NB4 (cell line): ENCODE measurements at regions not wholly inside any gene's neighbourhood (a gene's known extent, or its start where the extent isn't known, plus 50 kb on each side); places are given as distances from the start of the nearest gene placed in this dataset.

ENCODE experiments used
- DNase-seq: peaks from one replicate; pipeline ENCODE4 v3.0.0; 2010; ENCODE audit warnings: low read depth
- H3K4me3 ChIP-seq: one replicate; pipeline ENCODE4 v1.5.1; 2011; ENCODE audit warnings: mild to moderate bottlenecking, low read depth, low read length, moderate library complexity
- MAX ChIP-seq: IDR thresholded peaks from 2 replicates; pipeline ENCODE4 v1.6.1; 2011; ENCODE audit warnings: low read depth, low read length
- MYC ChIP-seq: IDR thresholded peaks from 2 replicates; pipeline ENCODE4 v1.6.1; 2011; ENCODE audit warnings: low read depth, low read length
- POLR2A ChIP-seq: IDR thresholded peaks from 2 replicates; pipeline ENCODE4 v1.6.1; 2011; ENCODE audit warnings: mild to moderate bottlenecking; ENCODE audit not compliant: insufficient read length; ENCODE audit errors: extremely low read depth
- TF ChIP-seq, protein P1 (sequence below): IDR thresholded peaks from one replicate; pipeline ENCODE4 v1.5.1; 2012; ENCODE audit warnings: low read depth, low read length

- DNase-seq = no peak
- H3K4me3 ChIP-seq = no peak overlapping the region
- TF ChIP-seq POLR2A = no peak
- no peak for TF ChIP-seq MAX
- TF ChIP-seq, protein P1, sequence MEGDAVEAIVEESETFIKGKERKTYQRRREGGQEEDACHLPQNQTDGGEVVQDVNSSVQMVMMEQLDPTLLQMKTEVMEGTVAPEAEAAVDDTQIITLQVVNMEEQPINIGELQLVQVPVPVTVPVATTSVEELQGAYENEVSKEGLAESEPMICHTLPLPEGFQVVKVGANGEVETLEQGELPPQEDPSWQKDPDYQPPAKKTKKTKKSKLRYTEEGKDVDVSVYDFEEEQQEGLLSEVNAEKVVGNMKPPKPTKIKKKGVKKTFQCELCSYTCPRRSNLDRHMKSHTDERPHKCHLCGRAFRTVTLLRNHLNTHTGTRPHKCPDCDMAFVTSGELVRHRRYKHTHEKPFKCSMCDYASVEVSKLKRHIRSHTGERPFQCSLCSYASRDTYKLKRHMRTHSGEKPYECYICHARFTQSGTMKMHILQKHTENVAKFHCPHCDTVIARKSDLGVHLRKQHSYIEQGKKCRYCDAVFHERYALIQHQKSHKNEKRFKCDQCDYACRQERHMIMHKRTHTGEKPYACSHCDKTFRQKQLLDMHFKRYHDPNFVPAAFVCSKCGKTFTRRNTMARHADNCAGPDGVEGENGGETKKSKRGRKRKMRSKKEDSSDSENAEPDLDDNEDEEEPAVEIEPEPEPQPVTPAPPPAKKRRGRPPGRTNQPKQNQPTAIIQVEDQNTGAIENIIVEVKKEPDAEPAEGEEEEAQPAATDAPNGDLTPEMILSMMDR = no peak
- TF ChIP-seq MYC = no peak
Observed at GRCh38 chr9:119792242-119792641, 423.0 kb upstream of the BRINP1 start.

GRCh38 chr9:119789987-119790386, 420.8 kb upstream of the BRINP1 start:
- DNase-seq = no peak
- TF ChIP-seq POLR2A (no peak), MYC (no peak), MAX (no peak)
- TF ChIP-seq, protein P1 = no peak
- H3K4me3 ChIP-seq = no peak overlapping the region

GRCh38 chr9:119788921-119789320, 419.7 kb upstream of the BRINP1 start:
- no peak for DNase-seq
- H3K4me3 ChIP-seq = no peak overlapping the region
- TF ChIP-seq MYC (no peak), POLR2A (no peak), MAX (no peak)
- TF ChIP-seq, protein P1 = no peak

GRCh38 chr9:119781886-119782285, 412.7 kb upstream of the BRINP1 start:
- TF ChIP-seq, protein P1 = no peak
- TF ChIP-seq MAX (no peak), MYC (no peak), POLR2A (no peak)
- H3K4me3 ChIP-seq = no peak overlapping the region
- no peak for DNase-seq

DNA sequence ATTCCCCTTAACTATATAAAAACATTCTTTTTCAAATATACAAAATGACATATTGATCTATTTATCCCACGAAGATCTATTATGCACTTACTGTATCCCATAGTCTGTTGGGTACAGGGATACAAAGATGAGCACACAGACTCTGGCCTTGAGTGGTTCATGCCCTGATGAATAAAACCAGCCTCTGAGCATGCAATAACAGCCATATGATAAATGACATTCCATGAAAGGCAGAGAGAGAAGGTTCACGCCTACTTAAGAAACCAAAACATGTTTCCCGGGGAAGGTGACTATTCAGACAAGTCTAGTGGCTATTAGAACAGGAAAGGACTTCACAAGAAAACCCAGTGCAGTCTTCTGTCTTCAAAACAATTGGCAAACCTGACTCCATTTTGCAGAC, 406.2 kb upstream of the BRINP1 start:
- no peak for TF ChIP-seq MAX
- no peak overlapping the region for H3K4me3 ChIP-seq
- DNase-seq = no peak

- DNase-seq = no peak
Observed at GRCh38 chr9:119773823-119774222, 404.6 kb upstream of the BRINP1 start.

More at GRCh38 chr9:119773823-119774222, 404.6 kb upstream of the BRINP1 start:
- H3K4me3 ChIP-seq = no peak overlapping the region
- TF ChIP-seq MAX (no peak), POLR2A (no peak), MYC (no peak)
- TF ChIP-seq, protein P1 = no peak
